Caki2 (cell line): ENCODE measurements at regions not wholly inside any gene's neighbourhood (a gene's known extent, or its start where the extent isn't known, plus 50 kb on each side); places are given as distances from the start of the nearest gene placed in this dataset.

ENCODE experiments used
- DNase-seq: peaks from one replicate; pipeline ENCODE4 v3.0.0-alpha.2; 2015; ENCODE audit warnings: low read depth
- in situ Hi-C: cut with HindIII; loops from 2 replicates; pipeline ENCODE4 v1.10.0; 2016; ENCODE audit warnings: low sequenced_read_pairs, low pct_unique_long_range_greater_than_20kb, mixed read lengths

GRCh38 chr9:80893190-80893589, 796.2 kb downstream of the TLE1 start:
- in situ Hi-C loops, result no loop called here
- DNase-seq, result no peak

- no peak for DNase-seq
- in situ Hi-C loops, result no loop called here
These were observed 796.6 kb downstream of the TLE1 start for GRCh38 chr9:80892703-80893102.

GRCh38 chr9:80890124-80890523, 799.2 kb downstream of the TLE1 start:
- no peak for DNase-seq
- in situ Hi-C loops, result no loop called here

GRCh38 chr9:80885894-80886293, 803.5 kb downstream of the TLE1 start:
- in situ Hi-C loops, result no loop called here
- DNase-seq, result no peak

- in situ Hi-C loops, result no loop called here
- DNase-seq, result no peak
These were observed 805.3 kb downstream of the TLE1 start for GRCh38 chr9:80883826-80884579.

GRCh38 chr9:80883426-80883825, 805.9 kb downstream of the TLE1 start:
- DNase-seq, result no peak
- in situ Hi-C loops, result no loop called here

GRCh38 chr9:80881940-80882339, 807.4 kb downstream of the TLE1 start:
- in situ Hi-C loops, result no loop called here
- DNase-seq, result no peak

- DNase-seq, result no peak
- in situ Hi-C loops, result no loop called here
These were observed 808.0 kb downstream of the TLE1 start for GRCh38 chr9:80881320-80881719.

- DNase-seq, result no peak
- in situ Hi-C loops, result no loop called here
These were observed 810.8 kb downstream of the TLE1 start for GRCh38 chr9:80878556-80878955.

- DNase-seq, result no peak
- in situ Hi-C loops, result no loop called here
These were observed 813.4 kb downstream of the TLE1 start for GRCh38 chr9:80875947-80876346.

GRCh38 chr9:80874276-80874675, 815.1 kb downstream of the TLE1 start:
- in situ Hi-C loops, result no loop called here
- DNase-seq, result peak; percentile 6

- peak; percentile 2 for DNase-seq
- in situ Hi-C loops, result no loop called here
These were observed 815.5 kb downstream of the TLE1 start for GRCh38 chr9:80873861-80874260.

GRCh38 chr9:80871596-80871995, 817.8 kb downstream of the TLE1 start:
- in situ Hi-C loops, result no loop called here
- no peak for DNase-seq

GRCh38 chr9:80867731-80868130, 821.6 kb downstream of the TLE1 start:
- DNase-seq, result no peak
- in situ Hi-C loops, result no loop called here

- in situ Hi-C loops, result no loop called here
- no peak for DNase-seq
These were observed 822.6 kb downstream of the TLE1 start for GRCh38 chr9:80866576-80867227.

GRCh38 chr9:80866121-80866520, 823.2 kb downstream of the TLE1 start:
- in situ Hi-C loops, result no loop called here

GRCh38 chr9:80843028-80843427, 846.3 kb downstream of the TLE1 start:
- in situ Hi-C loops, result no loop called here
- no peak for DNase-seq

More at GRCh38 chr9:80866121-80866520, 823.2 kb downstream of the TLE1 start:
- DNase-seq, result no peak

- no peak for DNase-seq
- in situ Hi-C loops, result no loop called here
These were observed 847.0 kb downstream of the TLE1 start for GRCh38 chr9:80842389-80842788.

GRCh38 chr9:80841888-80842287, 847.5 kb downstream of the TLE1 start:
- in situ Hi-C loops, result no loop called here
- DNase-seq, result no peak
